Breast epithelium (tissue), 4 donors: ENCODE measurements at regions not wholly inside any gene's neighbourhood (a gene's known extent, or its start where the extent isn't known, plus 50 kb on each side); places are given as distances from the start of the nearest gene placed in this dataset.
"Not testable (repeated sequence)": the region's sequence is repeated elsewhere in the genome, so short reads cannot be mapped to it uniquely, and the experiment has no call there.

Experiments used
- DNase-seq, 2 donors: peaks; one replicate each; pipeline ENCODE4 v3.0.0-alpha.2; 2019; ENCODE audit warnings: low spot score in 2 of 2
- H3K27ac ChIP-seq, 2 donors: fragments of 200-600 bp; sonication (generic) in 1 of 2; one replicate each; pipeline ENCODE4 v1.5.1; 2016 to 2019; ENCODE audit warnings: mild to moderate bottlenecking in 1 of 2
- H3K27me3 ChIP-seq, 2 donors: fragments of 200-600 bp; sonication (generic) in 1 of 2; one replicate each; pipeline versions ENCODE4 v1.5.1 to v1.6.0; 2017 to 2019; ENCODE audit warnings: control low read depth in 1 of 2, mild to moderate bottlenecking in 1 of 2
- H3K36me3 ChIP-seq: fragments of 200-600 bp; one replicate; pipeline ENCODE4 v1.5.1; 2019
- H3K4me1 ChIP-seq, 2 donors: fragments of 200-600 bp; sonication (generic); one replicate each; pipeline ENCODE4 v1.5.1; 2016 to 2019; ENCODE audit warnings: control low read depth in 1 of 2
- H3K4me3 ChIP-seq, 3 donors: fragments of 200-600 bp; sonication (generic); 1 replicate in 2 of 3; 2 replicates in 1 of 3; pipeline ENCODE4 v1.5.1; 2016 to 2019; ENCODE audit warnings: mild to moderate bottlenecking in 3 of 3, moderate library complexity in 2 of 3
- H3K9me3 ChIP-seq, 2 donors: fragments of 200-600 bp; sonication (generic) in 1 of 2; one replicate each; pipeline ENCODE4 v1.5.1; 2016 to 2019; ENCODE audit warnings: control low read depth in 1 of 2
- CTCF ChIP-seq, 3 donors: fragments of 450-650 bp; IDR thresholded peaks; one replicate each; pipeline ENCODE4 v1.5.1; 2016 to 2017; ENCODE audit warnings: antibody characterized with exemption in 3 of 3, mild to moderate bottlenecking in 3 of 3, moderate library complexity in 3 of 3
- POLR2A ChIP-seq: fragments of 450-650 bp; IDR thresholded peaks from one replicate; pipeline ENCODE4 v1.6.1; 2016; ENCODE audit warnings: antibody characterized with exemption, mild to moderate bottlenecking, moderate library complexity
- POLR2AphosphoS5 ChIP-seq, 3 donors: sonication (generic); formaldehyde crosslinking; IDR thresholded peaks; one replicate each; pipeline ENCODE4 v1.6.1; 2017; ENCODE audit warnings: antibody characterized with exemption in 3 of 3
- intact Hi-C: fragments of 100-400 bp; cut with DNase I; formaldehyde crosslinking; loops from one replicate; pipeline ENCODE4 v1.15.1; 2023; ENCODE audit warnings: low total_unique reads

GRCh38 chr1:47491341-47491753 is 53.5 kb downstream of the FOXD2 start:
- intact Hi-C loops, result no loop called here
- TF ChIP-seq POLR2AphosphoS5 (IDR thresholded peaks at IDR 0.05), result no peak
- TF ChIP-seq POLR2A, result no peak
- no peak for TF ChIP-seq CTCF (IDR thresholded peaks at IDR 0.05)
- Histone ChIP-seq H3K4me1 (no peaks in the 10 kb centered on the region), H3K9me3 (no peaks in the 10 kb centered on the region), H3K36me3 (no peaks in the 10 kb centered on the region), H3K27ac (no peak overlapping the region), H3K4me3 (no peak overlapping the region), H3K27me3 (peaks cover 0 to 12% of the 10 kb centered on the region in 2 donors)
- no peak for DNase-seq

GRCh38 chr1:47495176-47495713 is 57.4 kb downstream of the FOXD2 start:
- TF ChIP-seq POLR2AphosphoS5 (IDR thresholded peaks at IDR 0.05), result no peak
- TF ChIP-seq POLR2A, result no peak
- no peak for TF ChIP-seq CTCF (IDR thresholded peaks at IDR 0.05)
- H3K4me3 ChIP-seq, result no peak overlapping the region
- DNase-seq, result no peak
- H3K36me3 ChIP-seq, result no peaks in the 10 kb centered on the region
- no peaks in the 10 kb centered on the region for H3K4me1 ChIP-seq
- no peaks in the 10 kb centered on the region for H3K9me3 ChIP-seq
- H3K27ac ChIP-seq, result no peak overlapping the region
- intact Hi-C loops, result no loop called here
- peaks cover 0 to under 1% of the 10 kb centered on the region in 2 donors for H3K27me3 ChIP-seq

GRCh38 chr1:47498551-47498950 is 60.7 kb downstream of the FOXD2 start:
- H3K9me3 ChIP-seq, result no peaks in the 10 kb centered on the region
- H3K27me3 ChIP-seq, result peaks cover 0 to 4% of the 10 kb centered on the region in 2 donors
- no peak for DNase-seq
- H3K4me1 ChIP-seq, result no peaks in the 10 kb centered on the region
- intact Hi-C loops, result no loop called here
- no peak for TF ChIP-seq POLR2AphosphoS5 (IDR thresholded peaks at IDR 0.05)
- no peak for TF ChIP-seq CTCF (IDR thresholded peaks at IDR 0.05)
- no peak for TF ChIP-seq POLR2A
- no peak overlapping the region for H3K4me3 ChIP-seq
- no peak overlapping the region for H3K27ac ChIP-seq
- no peaks in the 10 kb centered on the region for H3K36me3 ChIP-seq

- TF ChIP-seq CTCF (IDR thresholded peaks at IDR 0.05), result no peak
- TF ChIP-seq POLR2AphosphoS5 (IDR thresholded peaks at IDR 0.05), result no peak
- no peak for TF ChIP-seq POLR2A
- Histone ChIP-seq H3K9me3 (no peaks in the 10 kb centered on the region), H3K4me3 (no peak overlapping the region), H3K4me1 (no peaks in the 10 kb centered on the region), H3K27ac (no peak overlapping the region), H3K27me3 (peaks cover 0 to 4% of the 10 kb centered on the region in 2 donors), H3K36me3 (no peaks in the 10 kb centered on the region)
- no peak for DNase-seq
- intact Hi-C loops, result no loop called here
Measured at GRCh38 chr1:47501069-47501468, 63.2 kb downstream of the FOXD2 start.

GRCh38 chr1:47502746-47503370 is 65.0 kb downstream of the FOXD2 start:
- intact Hi-C loops, result no loop called here
- TF ChIP-seq CTCF (IDR thresholded peaks at IDR 0.05), result no peak
- TF ChIP-seq POLR2AphosphoS5 (IDR thresholded peaks at IDR 0.05), result no peak
- no peak for TF ChIP-seq POLR2A
- no peak overlapping the region for H3K4me3 ChIP-seq
- no peaks in the 10 kb centered on the region for H3K36me3 ChIP-seq
- no peak overlapping the region for H3K27ac ChIP-seq
- H3K9me3 ChIP-seq, result no peaks in the 10 kb centered on the region
- H3K4me1 ChIP-seq, result no peaks in the 10 kb centered on the region
- DNase-seq, result no peak
- H3K27me3 ChIP-seq, result peaks cover 0 to 7% of the 10 kb centered on the region in 2 donors

GRCh38 chr1:47504840-47505239 is 67.0 kb downstream of the FOXD2 start:
- H3K4me3 ChIP-seq, DNase-seq, H3K9me3 ChIP-seq, H3K27ac ChIP-seq, H3K36me3 ChIP-seq, H3K4me1 ChIP-seq, intact Hi-C loops: not testable (repeated sequence)
- peaks cover 0 to 19% of the 10 kb centered on the region in 2 donors for H3K27me3 ChIP-seq
